CD1c-positive myeloid dendritic cell (primary cell): ENCODE measurements at regions not wholly inside any gene's neighbourhood (a gene's known extent, or its start where the extent isn't known, plus 50 kb on each side); places are given as distances from the start of the nearest gene placed in this dataset.
A peak's percentile ranks its signal among the peaks of the same experiment; 100 is the strongest.
"Not testable (repeated sequence)": the region's sequence is repeated elsewhere in the genome, so short reads cannot be mapped to it uniquely, and the experiment has no call there.

ENCODE experiments used
- DNase-seq: peaks from one replicate; pipeline ENCODE4 v3.0.0-alpha.2; 2016; ENCODE audit errors: extremely low spot score

DNA sequence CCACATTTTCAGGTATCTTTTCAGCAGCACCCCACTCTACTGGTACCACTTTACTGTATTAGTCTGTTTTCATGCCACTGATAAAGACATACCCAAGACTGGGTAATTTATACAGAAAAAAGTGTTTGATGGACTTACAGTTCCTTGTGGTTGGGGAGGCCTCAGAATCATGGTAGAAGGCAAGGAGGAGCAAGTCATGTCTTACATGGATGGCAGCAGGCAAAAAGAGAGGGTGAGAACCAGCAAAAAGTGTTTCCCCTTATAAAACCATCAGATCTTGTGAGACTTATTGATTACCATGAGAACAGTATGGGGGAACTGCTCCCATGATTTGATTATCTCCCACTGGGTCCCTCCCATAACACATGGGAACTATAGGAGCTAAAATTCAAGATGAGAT, 685.9 kb downstream of the NYAP2 start:
- not testable (repeated sequence) for DNase-seq

DNA sequence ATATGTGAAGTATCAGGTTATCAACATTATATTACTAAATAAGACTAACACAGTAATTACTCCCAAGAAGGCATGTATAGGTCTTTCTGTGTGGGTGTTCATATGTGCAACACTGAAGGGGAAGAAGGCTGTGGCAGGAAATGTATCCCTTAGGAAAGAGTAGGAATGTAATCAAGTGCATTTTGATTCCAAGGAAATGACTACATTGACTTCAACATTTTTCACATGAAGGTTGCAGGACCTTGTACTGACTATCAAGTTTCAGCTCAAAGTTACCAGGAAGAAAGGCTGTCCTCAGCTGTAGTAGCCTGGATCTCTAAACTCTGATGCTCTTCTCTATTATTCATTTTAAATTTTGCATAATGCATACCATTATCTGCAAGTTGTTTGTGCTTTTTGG, 680.8 kb downstream of the NYAP2 start:
- no peak for DNase-seq

DNA sequence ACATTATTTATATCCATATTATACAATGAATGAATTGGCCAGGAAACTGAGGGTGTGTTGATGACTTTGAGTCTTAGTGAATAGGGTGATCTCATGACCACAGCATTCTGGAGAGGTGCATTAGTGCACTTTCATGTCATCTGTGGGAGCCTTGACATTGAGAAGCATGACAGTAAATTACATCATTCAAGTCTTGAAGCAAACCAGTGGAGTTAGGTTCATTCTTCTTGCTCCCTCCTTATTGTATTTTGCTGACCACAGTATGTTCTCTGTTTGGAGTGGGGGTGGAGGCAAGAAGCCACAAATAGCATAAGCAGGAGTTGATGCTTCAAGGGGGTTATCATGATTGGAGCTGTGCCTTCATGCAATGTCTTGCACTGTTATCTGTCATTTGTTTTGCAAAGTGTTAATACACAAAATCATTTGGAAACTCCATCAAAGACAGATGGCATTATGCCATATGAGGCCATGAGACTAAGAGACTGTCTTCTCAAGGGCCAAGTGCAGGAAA, 680.2 kb downstream of the NYAP2 start:
- no peak for DNase-seq

DNA sequence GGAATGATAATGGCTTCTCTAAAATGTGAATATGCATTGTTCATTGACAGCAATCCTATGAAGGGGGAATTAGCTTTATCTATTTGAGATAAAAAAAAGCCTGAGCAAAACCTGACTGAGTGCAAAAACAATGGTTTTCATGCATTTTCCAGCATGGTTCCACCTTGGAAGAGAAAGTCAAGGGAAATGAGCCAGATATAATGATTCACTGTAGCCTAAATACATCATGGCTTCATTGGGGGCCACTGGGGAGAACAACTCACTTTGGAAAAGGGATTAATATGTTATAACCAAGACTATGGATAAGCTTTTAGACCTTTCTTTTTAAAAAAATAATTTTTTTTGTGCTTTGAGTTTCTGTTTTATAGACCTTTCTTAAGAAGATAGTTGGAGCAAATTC, 679.7 kb downstream of the NYAP2 start:
- DNase-seq: no peak

DNA sequence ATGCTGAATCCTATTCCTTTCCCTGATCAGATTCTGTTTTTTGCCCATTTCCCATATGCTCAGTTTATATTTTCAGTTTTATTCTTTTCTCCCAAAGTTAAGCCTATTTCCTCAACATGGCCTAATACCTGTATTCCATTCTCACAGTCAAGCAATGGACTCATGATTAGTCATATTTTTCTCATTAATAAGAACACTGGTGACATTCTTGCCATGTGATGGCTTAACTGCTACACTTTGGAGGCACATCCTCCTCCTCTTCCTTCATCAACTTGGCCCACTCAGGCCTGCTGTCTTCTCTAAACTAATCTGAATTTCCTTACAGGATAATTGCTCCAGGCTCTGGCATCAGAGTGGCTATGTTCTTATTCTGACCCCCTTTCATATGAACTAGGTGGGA, 679.2 kb downstream of the NYAP2 start:
- no peak for DNase-seq

DNA sequence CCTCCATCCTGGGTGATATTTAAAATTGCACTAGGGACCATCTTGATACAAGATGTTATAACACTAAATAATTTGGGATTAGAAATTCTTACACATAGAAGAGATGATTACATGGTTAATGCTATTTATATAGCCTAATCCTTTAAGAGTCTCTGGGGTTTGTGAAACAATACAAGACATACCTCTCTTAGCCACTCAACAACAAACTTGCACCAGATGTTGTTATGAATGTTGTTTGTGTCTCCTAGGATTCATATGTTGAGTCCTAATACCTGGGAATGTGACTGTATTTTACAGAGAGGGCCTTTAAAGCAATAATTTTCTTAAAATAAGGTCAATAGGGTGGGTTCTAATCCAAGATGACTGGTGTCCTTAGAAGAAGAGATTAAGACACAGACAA, 678.3 kb downstream of the NYAP2 start:
- DNase-seq: no peak

DNA sequence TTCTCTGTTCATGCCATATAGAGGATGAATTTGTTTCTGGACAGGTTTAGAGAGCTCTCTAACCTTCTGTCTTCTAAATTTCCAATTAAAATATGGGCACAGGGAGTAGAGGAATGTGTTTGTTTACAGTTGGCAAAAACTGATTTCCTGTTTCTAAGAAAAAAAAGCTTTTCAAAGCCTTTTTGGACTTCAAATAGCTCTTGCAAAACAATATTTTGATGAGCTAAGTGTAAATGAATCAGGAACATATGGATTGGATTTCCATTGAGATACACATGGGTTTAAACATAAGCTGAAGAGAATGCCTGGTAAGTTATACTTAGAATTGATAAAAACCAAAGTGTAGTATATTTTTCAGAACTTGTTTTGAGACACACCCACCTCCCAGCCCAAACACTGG, 677.5 kb downstream of the NYAP2 start:
- no peak for DNase-seq

DNA sequence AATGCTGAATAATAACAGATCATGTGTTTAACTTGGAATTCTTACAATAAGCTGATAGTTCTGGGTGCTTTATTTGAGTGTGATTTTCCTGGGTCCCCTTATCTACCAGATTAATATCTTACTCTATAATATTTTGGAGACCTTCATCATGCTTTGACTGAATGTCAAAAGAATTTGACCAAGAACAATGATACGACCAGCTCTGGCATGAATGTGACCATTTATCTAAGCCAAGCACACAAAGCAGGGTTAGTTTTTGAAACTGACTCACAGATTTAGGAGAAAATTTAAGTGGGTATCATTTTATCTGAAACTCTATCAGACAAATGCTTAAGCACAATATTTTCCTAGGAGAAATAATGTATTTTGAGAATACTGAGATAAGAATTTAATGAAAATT, 677.0 kb downstream of the NYAP2 start:
- no peak for DNase-seq

DNA sequence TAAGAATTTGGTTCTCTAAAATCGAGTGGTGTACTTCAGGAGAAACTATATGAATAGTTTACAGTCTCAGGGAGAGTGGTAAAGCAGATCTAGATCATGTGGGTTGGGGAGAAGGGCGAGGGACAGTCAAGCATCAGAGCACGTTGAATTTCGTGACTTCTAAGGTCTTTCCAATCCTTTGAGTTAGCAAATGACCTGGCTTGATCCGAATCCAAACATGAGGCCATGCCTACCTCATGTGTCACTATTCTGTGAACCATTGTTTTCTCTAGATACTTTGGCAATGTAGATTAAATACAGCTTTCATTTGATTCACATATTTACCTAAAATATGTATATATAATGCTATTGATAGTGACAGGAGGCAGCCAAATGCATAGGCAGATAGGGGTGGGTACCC, 674.9 kb downstream of the NYAP2 start:
- no peak for DNase-seq

DNA sequence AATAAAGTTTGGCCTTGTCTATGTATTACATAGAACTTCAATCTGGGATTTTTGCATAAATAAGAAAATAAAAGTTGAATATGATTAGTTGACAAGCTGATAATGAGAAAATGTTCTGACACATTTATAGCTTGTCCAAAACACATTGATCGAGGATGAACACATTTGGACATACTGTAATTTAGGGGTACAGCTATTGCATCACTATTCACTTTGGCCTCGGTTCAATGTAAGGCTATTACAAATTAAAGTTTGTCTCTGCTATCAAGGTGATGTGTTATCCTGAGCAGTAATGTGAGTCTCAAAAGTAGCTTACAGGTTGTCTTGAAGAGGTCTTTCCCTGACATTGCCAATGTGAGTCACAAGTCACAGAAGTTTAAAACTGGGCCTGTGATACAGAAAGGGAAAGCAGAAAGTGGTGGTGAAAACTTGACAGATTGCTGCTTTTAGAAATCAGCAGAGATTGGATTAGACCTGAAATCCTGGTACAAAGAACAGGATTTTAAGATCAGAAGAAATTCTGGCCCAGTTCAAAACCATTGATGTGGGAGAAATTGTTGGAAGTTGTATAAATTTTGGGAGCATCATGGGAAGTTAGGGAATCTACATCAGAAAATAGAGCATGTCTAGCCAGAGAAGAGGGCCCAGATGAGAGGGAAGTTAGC, 674.1 kb downstream of the NYAP2 start:
- no peak for DNase-seq

DNA sequence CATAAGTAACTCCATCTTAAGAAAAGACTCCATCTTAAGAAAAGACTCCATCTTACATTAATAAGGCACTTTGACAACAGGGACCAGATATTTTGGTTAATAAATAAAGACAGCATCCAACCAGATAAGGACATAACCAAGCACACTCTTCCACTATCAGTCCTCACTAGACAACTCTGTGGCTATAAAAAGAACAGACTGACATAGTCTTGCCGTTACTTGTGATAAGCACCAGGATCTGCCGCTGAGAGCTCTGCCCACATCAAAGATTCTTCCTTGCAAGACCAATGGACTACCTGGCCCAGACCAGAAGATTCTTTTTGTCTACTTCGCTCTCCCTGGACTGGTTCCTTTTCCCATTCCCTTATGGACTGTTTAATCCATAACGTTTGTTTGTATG, 667.4 kb downstream of the NYAP2 start:
- no peak for DNase-seq

DNA sequence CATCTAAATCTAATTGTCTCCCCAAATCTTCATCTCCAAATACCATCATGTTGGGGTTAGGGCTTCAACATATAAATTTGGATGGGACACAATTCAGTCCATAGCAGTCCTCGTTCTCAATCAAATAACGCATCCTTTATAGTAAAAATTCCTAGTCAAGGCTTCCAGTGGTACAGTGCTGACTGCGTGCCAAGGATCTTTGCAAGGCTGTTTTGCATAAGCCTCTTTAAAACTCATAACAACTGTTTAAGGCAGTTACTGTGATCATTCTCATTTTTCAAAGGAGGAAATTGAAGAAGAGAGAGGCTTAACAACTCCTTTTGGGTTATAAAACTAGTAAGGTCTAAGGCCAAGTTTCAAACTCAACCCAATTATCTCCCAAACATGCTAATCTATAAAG, 666.9 kb downstream of the NYAP2 start:
- DNase-seq: no peak

DNA sequence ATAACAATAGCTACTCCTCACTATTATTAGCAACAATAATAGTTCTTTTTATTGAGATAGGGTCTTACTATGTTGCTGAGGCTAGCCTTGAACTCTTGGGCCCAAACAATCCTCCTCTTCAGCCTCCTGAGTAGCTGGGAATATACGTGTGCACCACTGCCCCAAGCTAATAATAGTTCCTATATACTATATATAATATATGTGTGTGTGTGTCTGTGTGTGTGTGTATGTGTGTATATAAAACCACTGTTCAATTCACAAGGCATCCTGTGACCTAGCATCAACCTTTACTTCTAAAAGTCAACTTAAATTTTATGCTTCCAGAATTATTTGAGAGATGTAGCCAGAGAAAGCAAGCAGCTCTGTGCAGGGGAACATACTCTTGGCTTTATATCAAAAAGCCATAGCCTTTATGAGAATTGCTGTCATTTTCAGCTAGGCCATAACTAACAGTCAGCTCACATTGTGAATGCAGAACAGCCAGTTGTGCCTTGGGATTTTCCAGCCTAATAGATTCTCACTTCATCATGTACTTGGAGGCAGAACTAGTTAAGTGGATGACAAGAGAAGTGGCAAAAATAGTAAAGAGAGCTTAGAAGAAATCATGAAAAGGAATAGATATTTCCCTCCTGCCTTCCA, 665.5 kb downstream of the NYAP2 start:
- DNase-seq: no peak

DNA sequence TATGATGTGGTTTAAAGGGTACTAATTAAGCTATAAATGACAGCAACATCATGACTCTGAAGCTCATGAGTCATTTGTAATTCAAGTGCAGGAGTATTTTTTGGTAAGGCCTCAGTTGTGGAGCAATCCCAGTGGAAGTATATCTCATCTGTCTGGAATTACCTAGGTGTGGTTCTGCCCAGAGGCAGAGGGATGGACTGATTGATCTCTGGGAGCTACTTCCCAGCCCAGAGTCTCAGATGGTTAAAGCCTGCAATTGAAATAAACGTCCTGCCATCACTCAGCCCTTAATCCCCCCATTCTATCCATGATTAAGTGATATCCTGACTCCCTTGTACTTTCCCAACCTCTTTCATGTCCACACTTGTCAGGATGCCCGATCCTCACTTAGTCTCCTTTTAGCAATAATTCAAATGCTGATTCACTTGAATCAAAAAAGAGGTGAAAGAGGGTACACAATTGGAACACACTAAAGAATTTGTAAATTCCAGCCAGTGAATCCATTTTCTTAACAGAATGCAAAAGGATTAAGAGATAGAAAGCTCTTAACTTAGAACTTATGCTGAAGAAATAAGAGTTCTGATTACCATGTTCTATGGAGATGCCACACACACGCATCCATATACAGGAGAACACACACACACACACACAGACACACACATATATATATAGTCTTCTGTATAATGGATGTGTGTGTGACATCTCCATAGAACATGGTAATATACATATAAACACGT, 664.4 kb downstream of the NYAP2 start:
- DNase-seq: no peak

DNA sequence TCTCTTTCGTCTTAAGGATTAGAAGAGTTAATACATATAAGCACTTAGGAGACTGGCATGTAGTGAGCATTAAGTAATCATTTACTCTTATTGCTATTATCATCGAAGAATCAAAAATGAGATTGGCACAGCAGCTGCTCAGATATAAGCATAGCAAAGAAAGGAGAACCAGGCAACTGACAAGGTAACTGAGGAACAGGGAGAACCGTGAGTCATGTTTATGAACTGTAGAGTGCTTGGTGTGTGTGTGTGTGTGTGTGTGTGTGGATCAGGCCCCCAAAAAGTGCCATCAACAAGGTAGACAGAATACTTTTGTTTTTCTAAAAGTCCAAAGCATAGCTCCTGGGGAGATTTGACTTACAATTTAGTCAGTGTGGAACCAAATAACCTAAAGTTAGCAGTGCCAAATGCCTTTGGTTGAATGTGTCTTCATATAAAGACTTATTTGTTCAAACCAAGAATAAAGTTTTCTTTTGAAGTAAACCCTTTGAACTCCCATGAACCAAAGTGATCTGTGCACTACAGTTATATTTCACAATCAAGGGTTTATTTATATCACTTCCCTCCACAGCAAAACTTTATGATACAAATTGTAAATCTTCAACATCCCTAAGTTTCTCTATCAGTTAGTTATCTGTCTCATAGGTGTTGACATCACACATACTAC, 660.6 kb downstream of the NYAP2 start:
- DNase-seq: peak; percentile 14

DNA sequence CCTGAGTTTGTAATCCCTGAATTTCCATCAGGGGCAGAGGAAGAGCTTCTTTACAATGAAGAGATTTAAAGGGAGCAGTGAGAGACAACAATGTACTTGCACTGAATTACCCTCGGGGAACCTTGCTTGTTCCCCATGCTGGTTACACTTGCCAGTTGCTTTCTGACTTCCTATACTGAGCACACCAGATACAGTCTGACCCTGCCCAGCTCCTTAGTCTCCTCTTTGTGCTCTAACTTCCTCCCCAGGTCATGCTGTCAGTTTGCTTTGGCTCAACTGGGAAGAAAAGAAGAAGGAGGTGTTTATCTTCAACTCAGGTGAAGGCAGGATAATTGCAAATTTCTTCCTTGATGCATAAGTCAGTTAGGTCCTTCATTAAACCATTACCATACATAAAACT, 658.4 kb downstream of the NYAP2 start:
- DNase-seq: peak; percentile 6

DNA sequence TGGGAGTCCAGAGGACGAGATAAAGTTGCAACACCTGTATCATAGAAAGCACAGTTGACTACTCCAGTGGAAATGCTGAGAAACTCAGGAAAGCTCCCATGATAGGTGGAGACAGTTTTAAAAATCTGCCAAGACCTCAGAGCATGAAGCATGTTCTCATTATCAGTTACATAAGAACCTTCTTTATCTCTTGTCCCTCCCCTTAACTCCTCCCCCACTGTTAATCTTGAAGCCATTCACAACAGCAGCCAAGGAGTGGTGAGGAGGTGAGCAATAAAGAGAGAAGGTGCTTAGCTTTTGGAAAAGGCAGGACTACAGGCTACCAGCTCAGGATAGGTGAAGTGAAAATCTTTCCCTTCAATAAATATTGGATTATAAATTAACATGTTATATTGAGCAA, 657.9 kb downstream of the NYAP2 start:
- DNase-seq: no peak

DNA sequence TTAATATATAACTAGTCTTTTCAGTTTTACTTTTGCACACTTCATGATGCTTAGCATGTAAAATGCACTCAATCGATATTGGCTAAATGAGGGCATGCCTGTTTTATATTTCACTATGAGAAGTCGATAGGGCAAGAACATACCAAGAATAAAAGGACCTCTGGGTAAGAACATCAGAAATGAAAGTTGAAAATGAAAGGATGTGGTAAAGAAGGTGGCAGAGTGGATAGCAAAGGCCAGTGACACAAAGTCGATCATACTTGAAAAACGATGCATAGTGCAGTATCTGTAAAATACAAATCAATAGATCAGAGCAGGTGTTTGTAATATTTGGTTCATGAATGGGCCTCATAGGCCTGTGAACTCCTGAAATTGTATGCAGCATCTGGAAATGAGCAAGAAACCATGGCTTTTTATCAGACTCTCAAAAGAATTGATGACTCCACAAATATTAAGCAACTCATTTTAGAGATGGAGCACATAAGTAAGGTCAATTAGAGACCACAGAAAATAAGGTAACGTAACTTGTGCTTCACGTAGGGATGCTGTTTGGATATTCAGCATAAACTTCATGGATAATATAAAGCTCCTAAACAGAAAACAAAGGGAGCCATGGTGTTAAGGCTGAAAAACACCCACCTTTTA, 653.4 kb downstream of the NYAP2 start:
- no peak for DNase-seq

DNA sequence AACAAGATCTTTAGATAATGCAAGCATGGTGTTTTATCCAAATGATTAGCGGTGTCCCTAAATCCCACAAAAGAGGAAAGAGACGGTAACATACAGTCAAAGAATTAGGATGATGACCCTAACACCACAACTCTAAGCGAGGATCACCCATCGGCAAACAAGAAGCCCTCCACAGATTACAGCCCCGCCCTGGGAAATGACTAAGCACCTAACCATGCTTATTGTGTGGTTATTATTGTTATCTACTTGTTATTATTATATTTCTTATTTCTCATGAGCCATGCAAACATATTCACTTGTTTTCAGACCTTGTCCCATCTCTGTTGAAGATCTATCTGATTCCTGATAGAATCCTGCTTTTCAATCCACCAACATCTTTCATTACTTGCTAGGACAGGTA, 651.3 kb downstream of the NYAP2 start:
- no peak for DNase-seq

DNA sequence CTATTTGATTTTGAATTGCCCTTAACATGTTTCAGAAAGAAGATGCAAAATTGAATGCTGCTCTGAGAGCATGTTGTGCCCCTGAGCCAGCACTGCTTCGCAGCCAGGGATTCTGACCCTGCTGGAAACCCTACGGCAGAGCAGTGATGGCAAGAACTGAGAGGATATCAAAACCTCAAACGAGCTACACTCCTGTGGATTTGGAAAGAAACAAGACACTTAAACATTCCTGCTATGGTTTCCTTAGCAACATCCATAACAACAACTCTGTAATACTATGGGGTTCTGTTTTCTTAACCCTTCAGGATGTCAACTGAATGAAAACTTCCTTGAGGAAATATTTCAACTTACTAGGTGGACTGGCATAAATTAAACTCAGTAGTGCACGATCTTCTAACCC, 649.1 kb downstream of the NYAP2 start:
- DNase-seq: no peak

DNA sequence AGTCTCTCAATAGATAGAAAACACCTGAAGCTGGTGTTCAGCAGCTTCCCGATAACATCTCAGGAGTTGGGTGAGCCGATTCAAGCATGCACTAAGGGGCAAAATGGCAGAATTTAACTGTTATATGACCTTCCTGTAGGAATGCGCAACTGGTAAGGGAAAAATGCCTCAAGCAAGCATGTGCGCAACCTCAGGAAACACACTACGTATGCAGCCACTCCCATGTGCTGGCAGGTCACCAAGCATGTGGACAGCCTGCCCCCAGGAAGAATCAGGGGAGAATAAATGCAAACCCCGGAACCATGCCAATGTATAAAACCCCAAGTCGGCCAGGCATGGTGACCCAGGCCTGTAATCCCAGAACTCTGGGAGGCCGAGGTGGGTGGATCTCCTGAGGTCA, 645.6 kb downstream of the NYAP2 start:
- DNase-seq: no peak

DNA sequence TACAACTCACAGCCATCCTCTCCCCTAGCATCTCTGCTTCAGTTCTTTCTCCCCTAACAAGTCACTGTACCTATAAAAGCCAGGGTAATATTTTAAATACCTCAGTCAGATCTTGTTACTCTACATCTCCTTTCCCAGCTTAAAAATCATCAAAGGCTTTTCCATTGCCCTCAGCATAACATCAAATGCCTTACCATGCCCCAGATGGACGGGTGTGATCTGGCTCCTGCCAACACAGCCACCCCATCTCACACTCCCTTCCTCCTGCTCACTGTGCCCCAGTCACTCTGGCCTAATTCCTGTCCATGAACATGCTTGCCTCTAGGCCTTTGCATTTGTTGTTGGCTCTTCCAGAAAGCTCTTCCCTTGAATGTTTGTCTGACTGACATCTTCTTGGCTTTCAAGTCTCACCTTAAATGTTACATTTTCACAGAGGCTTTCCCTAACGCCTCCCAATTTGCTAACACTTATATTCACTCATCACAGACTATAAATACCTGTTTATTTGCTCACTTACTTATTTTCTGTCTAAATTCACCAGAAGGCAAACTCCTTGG, 640.9 kb downstream of the NYAP2 start:
- no peak for DNase-seq
